Astrocyte of the cerebellum (primary cell): ENCODE measurements at regions not wholly inside any gene's neighbourhood (a gene's known extent, or its start where the extent isn't known, plus 50 kb on each side); places are given as distances from the start of the nearest gene placed in this dataset.
"Not testable (repeated sequence)": the region's sequence is repeated elsewhere in the genome, so short reads cannot be mapped to it uniquely, and the experiment has no call there.

Experiments used
- DNase-seq: peaks from one replicate; pipeline ENCODE4 v3.0.0-alpha.2; 2011; ENCODE audit warnings: low read depth
- H3K4me3 ChIP-seq: 2 replicates; pipeline ENCODE4 v1.5.1; 2011; ENCODE audit warnings: mild to moderate bottlenecking, low read depth, low read length, moderate library complexity
- CTCF ChIP-seq: IDR thresholded peaks from 2 replicates; pipeline ENCODE4 v1.5.1; 2012; ENCODE audit warnings: low read length, low read depth, moderate library complexity, mild to moderate bottlenecking; ENCODE audit errors: missing control alignments
- in situ Hi-C: cut with HindIII; loops from 2 replicates; pipeline ENCODE4 v1.10.0; 2017; ENCODE audit warnings: low sequenced_read_pairs

- no peak for DNase-seq
- in situ Hi-C loops: no loop called here
- TF ChIP-seq CTCF: no peak
- H3K4me3 ChIP-seq: no peak overlapping the region
These were observed 314.5 kb upstream of the ACO1 start for GRCh38 chr9:32069969-32070368.

- in situ Hi-C loops: no loop called here
- H3K4me3 ChIP-seq: no peak overlapping the region
- TF ChIP-seq CTCF: no peak
- DNase-seq: no peak
These were observed 311.9 kb upstream of the ACO1 start for GRCh38 chr9:32072570-32072969.

GRCh38 chr9:32092031-32092430 lies 292.4 kb upstream of the ACO1 start:
- no peak overlapping the region for H3K4me3 ChIP-seq
- in situ Hi-C loops: no loop called here
- TF ChIP-seq CTCF: no peak
- DNase-seq: no peak

- no peak overlapping the region for H3K4me3 ChIP-seq
- TF ChIP-seq CTCF: no peak
- DNase-seq: no peak
- in situ Hi-C loops: no loop called here
These were observed 267.2 kb upstream of the ACO1 start for GRCh38 chr9:32117291-32117690.

- DNase-seq: no peak
- no peak for TF ChIP-seq CTCF
- in situ Hi-C loops: no loop called here
- H3K4me3 ChIP-seq: no peak overlapping the region
These were observed 255.9 kb upstream of the ACO1 start for GRCh38 chr9:32128546-32128945.

GRCh38 chr9:32130709-32131108 lies 253.7 kb upstream of the ACO1 start:
- in situ Hi-C loops, H3K4me3 ChIP-seq, DNase-seq: not testable (repeated sequence)

GRCh38 chr9:32136700-32137339 lies 247.6 kb upstream of the ACO1 start:
- no peak for DNase-seq

More at GRCh38 chr9:32136700-32137339, 247.6 kb upstream of the ACO1 start:
- no peak overlapping the region for H3K4me3 ChIP-seq
- in situ Hi-C loops: no loop called here
- no peak for TF ChIP-seq CTCF
